Left colon (tissue), 2 donors: ENCODE measurements at regions not wholly inside any gene's neighbourhood (a gene's known extent, or its start where the extent isn't known, plus 50 kb on each side); places are given as distances from the start of the nearest gene placed in this dataset.
A peak's percentile ranks its signal among the peaks of the same experiment; 100 is the strongest.
"Not testable (repeated sequence)": the region's sequence is repeated elsewhere in the genome, so short reads cannot be mapped to it uniquely, and the experiment has no call there.

Experiments
- ATAC-seq: fragments of 200-7000 bp; cut with Tn5 transposase; one replicate; pipeline ENCODE4 v1.9.1; 2020; ENCODE audit warnings: mild to moderate bottlenecking, moderate library complexity
- DNase-seq, 2 donors: peaks; one replicate each; pipeline ENCODE4 v3.0.0-alpha.2; 2020
- intact Hi-C, 2 donors: fragments of 100-400 bp; cut with DNase I in 1 of 2; cut with micrococcal nuclease in 1 of 2; formaldehyde crosslinking; loops; one replicate each; pipeline versions ENCODE4 v1.11.2 to v1.14.0; 2022; cut with DNase I, micrococcal nuclease
- microRNA-seq, 2 donors: library from miRNA; unstranded; fragments of <30 nt; microRNA quantifications; one replicate each; pipeline versions ENCODE4 v1.1.0 to v1.2.0, GENCODE V29; 2020
- donor health status: DM: no; HTN: no; CAD: no.
- donor health status: DM: yes; HTN: yes; CAD: no.

DNA sequence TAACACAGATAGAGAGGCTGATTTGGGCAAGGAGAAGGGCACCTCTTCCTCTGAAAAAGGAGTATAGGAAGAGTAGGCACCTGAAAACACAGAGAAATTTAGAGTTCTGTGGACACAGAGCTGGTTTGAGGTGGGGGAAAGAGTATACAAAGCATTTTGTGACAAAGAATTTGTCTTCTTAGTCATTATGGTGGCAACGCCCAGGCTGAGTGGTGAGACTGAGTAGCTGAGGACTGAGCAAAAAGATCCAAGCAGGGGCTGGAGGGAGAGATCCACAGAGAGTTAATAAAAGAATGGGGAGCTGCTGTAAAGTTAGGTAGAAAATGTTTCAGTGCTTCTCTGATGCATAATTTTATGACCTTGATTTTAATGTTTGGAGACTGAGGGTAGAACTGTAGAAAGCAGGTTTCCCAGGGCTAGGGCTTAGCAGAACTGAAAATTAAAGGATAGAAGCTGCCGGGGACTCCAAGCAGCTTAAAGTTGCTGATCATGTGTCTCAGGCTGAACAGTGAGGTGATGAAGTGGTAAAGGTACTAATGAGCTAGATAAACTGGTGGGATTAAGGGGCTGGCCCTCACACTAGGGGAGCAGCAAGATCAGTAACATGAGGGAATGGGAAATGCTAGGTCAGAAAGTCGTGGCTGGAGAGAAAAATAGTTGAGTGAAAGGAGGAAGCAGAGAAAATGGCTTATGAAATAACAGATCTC, 118.9 kb downstream of the CEP44 start:
- intact Hi-C loops: no loop called here
- ATAC-seq: no peak
- no peak for DNase-seq

DNA sequence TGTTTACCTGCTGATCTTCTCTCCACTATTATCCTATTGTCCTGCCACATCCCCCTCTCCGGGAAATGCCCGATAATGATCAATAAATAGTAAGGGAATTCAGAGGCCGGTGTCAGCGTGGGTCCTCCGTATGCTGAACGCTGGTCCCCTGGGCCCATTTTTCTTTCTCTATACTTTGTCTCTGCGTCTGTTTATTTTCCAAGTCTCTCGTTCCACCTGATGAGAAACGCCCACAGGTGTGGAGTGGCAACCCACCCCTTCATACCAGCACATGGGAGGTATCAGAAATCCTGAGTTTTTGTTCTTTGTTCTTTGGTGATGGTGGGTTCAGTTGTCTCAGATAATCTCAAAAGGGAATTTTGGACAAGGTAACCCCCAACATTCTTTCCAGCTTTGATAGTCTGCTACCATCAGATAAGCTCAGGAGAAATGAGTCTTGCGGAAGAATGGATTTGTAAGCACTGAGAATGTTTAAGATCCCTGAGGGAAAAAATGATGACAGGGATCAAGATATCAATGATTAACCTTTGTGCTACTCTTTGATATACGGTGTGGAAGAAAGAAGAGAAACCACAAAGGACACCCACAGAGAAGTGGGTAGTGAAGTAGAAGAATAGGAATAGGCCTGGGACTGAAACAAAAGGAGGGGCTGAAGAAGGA, 117.9 kb downstream of the CEP44 start:
- ATAC-seq: no peak
- DNase-seq: no peak
- intact Hi-C loops: no loop called here

DNA sequence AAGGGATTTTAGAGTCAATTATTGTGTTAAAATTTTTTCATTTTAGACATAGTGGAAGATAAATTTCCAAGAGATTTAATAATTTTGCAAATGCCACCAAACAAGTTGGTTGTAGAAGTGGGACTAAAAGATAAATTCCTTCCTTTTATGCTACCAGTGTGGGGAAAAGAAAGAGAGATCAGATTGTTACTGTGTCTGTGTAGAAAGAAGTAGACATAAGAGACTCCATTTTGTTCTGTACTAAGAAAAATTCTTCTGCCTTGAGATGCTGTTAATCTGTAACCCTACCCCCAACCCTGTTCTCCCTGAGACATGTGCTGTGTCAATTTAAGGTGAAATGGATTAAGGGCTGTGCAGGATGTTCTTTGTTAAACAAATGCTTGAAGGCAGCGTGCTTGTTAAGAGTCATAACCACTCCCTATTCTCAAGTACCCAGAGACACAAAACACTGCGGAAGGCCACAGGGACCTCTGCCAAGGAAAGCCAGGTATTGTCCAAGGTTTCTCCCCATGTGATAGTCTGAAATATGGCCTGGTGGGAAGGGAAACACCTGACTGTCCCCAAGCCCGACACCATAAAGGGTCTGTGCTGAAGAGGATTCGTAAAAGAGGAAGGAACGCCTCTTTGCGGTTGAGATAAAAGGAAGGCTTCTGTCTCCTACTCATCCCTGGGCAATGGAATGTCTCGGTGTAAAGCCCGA, 117.0 kb downstream of the CEP44 start:
- DNase-seq, intact Hi-C loops, ATAC-seq: not testable (repeated sequence)

- DNase-seq (no peak), ATAC-seq (peak; percentile 41)
- intact Hi-C loops: no loop called here
These were observed 115.0 kb downstream of the CEP44 start for GRCh38 chr4:174398728-174399127.

- intact Hi-C loops: no loop called here
- ATAC-seq (peak; percentile 40), DNase-seq (no peak)
These were observed 113.8 kb downstream of the CEP44 start for GRCh38 chr4:174397366-174398155.

- intact Hi-C loops: no loop called here
- DNase-seq (no peak), ATAC-seq (peak; percentile 88)
These were observed 112.9 kb downstream of the CEP44 start for GRCh38 chr4:174396599-174397110.

DNA sequence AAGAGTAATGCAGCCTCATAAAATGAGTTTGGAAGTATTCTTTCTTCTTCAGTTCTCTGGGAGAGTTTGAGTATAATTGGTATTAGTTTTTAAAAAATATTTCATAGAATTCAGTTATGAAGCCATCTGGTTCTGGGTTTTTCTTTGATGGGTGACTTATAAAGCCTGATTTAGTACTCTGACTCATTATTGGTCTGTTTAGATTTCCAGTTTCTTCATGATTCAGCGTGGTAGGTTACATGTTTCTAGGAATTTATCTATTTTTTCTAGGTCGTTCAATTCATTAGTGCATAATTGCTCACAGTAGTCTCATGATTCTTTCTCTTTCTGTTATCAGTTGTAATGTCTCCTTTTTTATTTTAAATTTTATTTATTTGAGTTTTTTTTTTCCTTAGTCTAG, 111.2 kb downstream of the CEP44 start:
- DNase-seq (no peak), ATAC-seq (no peak)
- intact Hi-C loops: no loop called here

DNA sequence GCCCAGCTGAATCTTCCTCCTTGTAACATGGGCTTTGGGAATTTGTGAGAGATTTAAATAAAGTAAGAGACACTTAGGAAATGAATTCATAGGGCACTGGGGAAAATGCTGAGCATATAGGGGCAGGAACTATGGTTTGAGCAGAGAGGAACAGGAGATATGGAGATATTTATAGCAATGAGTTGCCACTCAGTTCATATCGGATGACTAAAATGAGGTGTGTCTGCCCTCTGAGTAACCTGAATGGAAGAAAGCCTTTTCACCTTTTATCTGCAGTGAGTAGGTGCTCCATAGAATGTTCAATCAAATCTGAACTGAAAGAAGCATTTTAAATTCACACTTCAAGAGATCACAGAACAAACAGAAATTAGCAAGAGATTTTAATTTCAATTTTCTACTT, 105.7 kb downstream of the CEP44 start:
- DNase-seq (no peak), ATAC-seq (no peak)
- intact Hi-C loops: no loop called here

GRCh38 chr4:174388461-174389145, 104.9 kb downstream of the CEP44 start:
- ATAC-seq: no peak
- intact Hi-C loops: no loop called here

GRCh38 chr4:174387721-174388120, 104.0 kb downstream of the CEP44 start:
- ATAC-seq (no peak), DNase-seq (no peak)
- intact Hi-C loops: no loop called here

More at GRCh38 chr4:174388461-174389145, 104.9 kb downstream of the CEP44 start:
- DNase-seq: no peak

- ATAC-seq: no peak
- intact Hi-C loops: no loop called here
- no peak for DNase-seq
These were observed 103.4 kb downstream of the CEP44 start for GRCh38 chr4:174387143-174387542.

GRCh38 chr4:174383783-174384182, 100.1 kb downstream of the CEP44 start:
- peak; percentile 17 for ATAC-seq
- DNase-seq: no peak
- intact Hi-C loops: no loop called here

- intact Hi-C loops, DNase-seq: not testable (repeated sequence)
- peak; percentile 33 for ATAC-seq
These were observed 99.4 kb downstream of the CEP44 start for GRCh38 chr4:174382938-174383605.

Small RNA genes lying in the stretch of these regions (microRNA-seq; reads per million reads assigned to microRNA genes)
- gene MIR4276: 0 reads per million in 2 donors
